Nephron progenitor cell (in vitro differentiated cells): ENCODE measurements at regions not wholly inside any gene's neighbourhood (a gene's known extent, or its start where the extent isn't known, plus 50 kb on each side); places are given as distances from the start of the nearest gene placed in this dataset.
"Not testable (repeated sequence)": the region's sequence is repeated elsewhere in the genome, so short reads cannot be mapped to it uniquely, and the experiment has no call there.

Source experiments
- DNase-seq: peaks from one replicate; pipeline ENCODE4 v3.0.0; 2021
- H3K27ac Mint-ChIP-seq: 2 replicates; pipeline ENCODE4 v1.8.0; 2021; ENCODE audit warnings: mild to moderate bottlenecking, moderate library complexity, mixed read lengths
- H3K27me3 Mint-ChIP-seq: 2 replicates; pipeline ENCODE4 v1.8.0; 2021; ENCODE audit warnings: mild to moderate bottlenecking, low read depth, mixed read lengths; ENCODE audit not compliant: poor library complexity
- H3K36me3 Mint-ChIP-seq: 2 replicates; pipeline ENCODE4 v1.8.0; 2021; ENCODE audit warnings: low read depth, mixed read lengths
- H3K4me1 Mint-ChIP-seq: 2 replicates; pipeline ENCODE4 v1.8.0; 2021; ENCODE audit warnings: mixed read lengths
- H3K4me3 Mint-ChIP-seq: 2 replicates; pipeline ENCODE4 v1.8.0; 2021; ENCODE audit warnings: mild to moderate bottlenecking, moderate library complexity, mixed read lengths
- H3K9me3 Mint-ChIP-seq: 2 replicates; pipeline ENCODE4 v1.8.0; 2021; ENCODE audit warnings: mild to moderate bottlenecking, moderate library complexity, mixed read lengths
- CTCF ChIP-seq: fragments of 200-600 bp; sonication (generic); IDR thresholded peaks from 2 replicates; pipeline ENCODE4 v1.5.0; 2021; ENCODE audit warnings: antibody characterized with exemption

- Mint-ChIP-seq H3K9me3 (no peaks in the 10 kb centered on the region), H3K4me3 (no peak overlapping the region), H3K27ac (no peak overlapping the region)
Measured at GRCh38 chr6:27129095-27129815, 118.2 kb upstream of the PRSS16 start.

GRCh38 chr6:27129917-27130316 lies 117.6 kb upstream of the PRSS16 start:
- peaks cover 6% of the 10 kb centered on the region for H3K27me3 Mint-ChIP-seq
- H3K27ac Mint-ChIP-seq, result no peak overlapping the region
- H3K4me3 Mint-ChIP-seq, result no peak overlapping the region
- H3K36me3 Mint-ChIP-seq, result no peaks in the 10 kb centered on the region
- no peaks in the 10 kb centered on the region for H3K9me3 Mint-ChIP-seq
- TF ChIP-seq CTCF, result no peak
- no peak for DNase-seq
- peaks cover 44% of the 10 kb centered on the region for H3K4me1 Mint-ChIP-seq

More at GRCh38 chr6:27129095-27129815, 118.2 kb upstream of the PRSS16 start:
- peaks cover 43% of the 10 kb centered on the region for H3K4me1 Mint-ChIP-seq
- peaks cover 6% of the 10 kb centered on the region for H3K27me3 Mint-ChIP-seq
- TF ChIP-seq CTCF, result no peak
- no peak for DNase-seq
- no peaks in the 10 kb centered on the region for H3K36me3 Mint-ChIP-seq

GRCh38 chr6:27130668-27131428 lies 116.7 kb upstream of the PRSS16 start:
- Mint-ChIP-seq H3K27me3 (peaks cover 6% of the 10 kb centered on the region), H3K27ac (peak overlapping the region; percentile 50), H3K4me3 (no peak overlapping the region), H3K4me1 (peaks cover 50% of the 10 kb centered on the region), H3K36me3 (no peaks in the 10 kb centered on the region), H3K9me3 (no peaks in the 10 kb centered on the region)
- no peak for DNase-seq
- TF ChIP-seq CTCF, result no peak

GRCh38 chr6:27132282-27132531 lies 115.3 kb upstream of the PRSS16 start:
- H3K27me3 Mint-ChIP-seq, H3K9me3 Mint-ChIP-seq, H3K4me3 Mint-ChIP-seq, DNase-seq, H3K27ac Mint-ChIP-seq, H3K36me3 Mint-ChIP-seq: not testable (repeated sequence)
- peaks cover 48% of the 10 kb centered on the region for H3K4me1 Mint-ChIP-seq

GRCh38 chr6:27132532-27133280 lies 114.8 kb upstream of the PRSS16 start:
- no peak overlapping the region for H3K27ac Mint-ChIP-seq

More at GRCh38 chr6:27132532-27133280, 114.8 kb upstream of the PRSS16 start:
- Mint-ChIP-seq H3K4me3 (no peak overlapping the region), H3K36me3 (no peaks in the 10 kb centered on the region), H3K27me3 (peaks cover 3% of the 10 kb centered on the region), H3K9me3 (no peaks in the 10 kb centered on the region), H3K4me1 (peaks cover 48% of the 10 kb centered on the region)
- TF ChIP-seq CTCF, result no peak
- DNase-seq, result peak; percentile 79
